Naive B cell (primary cell): ENCODE measurements at regions not wholly inside any gene's neighbourhood (a gene's known extent, or its start where the extent isn't known, plus 50 kb on each side); places are given as distances from the start of the nearest gene placed in this dataset.

Experiments
- ATAC-seq, 2 donors: fragments of 150-1000 bp; cut with Tn5 transposase; 2 replicates each; pipeline ENCODE4 v1.10.0; 2021; ENCODE audit warnings: low read depth in 2 of 2, mild to moderate bottlenecking in 2 of 2, moderate library complexity in 2 of 2
- DNase-seq: peaks from one replicate; pipeline ENCODE4 v3.0.0; 2022
- H3K27ac Mint-ChIP-seq, 6 donors: one replicate each; pipeline ENCODE4 v1.8.0; 2020 to 2022; ENCODE audit warnings: mild to moderate bottlenecking in 6 of 6, mixed read lengths in 6 of 6, moderate library complexity in 5 of 6, inconsistent platforms in 2 of 6
- H3K27me3 Mint-ChIP-seq, 3 donors: one replicate each; pipeline ENCODE4 v1.8.0; 2021 to 2022; ENCODE audit warnings: mixed read lengths in 3 of 3, mild to moderate bottlenecking in 1 of 3
- H3K36me3 Mint-ChIP-seq, 2 donors: one replicate each; pipeline ENCODE4 v1.8.0; 2020 to 2022; ENCODE audit warnings: mixed read lengths in 2 of 2, inconsistent platforms in 1 of 2, mild to moderate bottlenecking in 1 of 2
- H3K4me1 Mint-ChIP-seq, 3 donors: one replicate each; pipeline ENCODE4 v1.8.0; 2020 to 2022; ENCODE audit warnings: mixed read lengths in 3 of 3, inconsistent platforms in 1 of 3, mild to moderate bottlenecking in 1 of 3, moderate library complexity in 1 of 3
- H3K4me3 Mint-ChIP-seq, 8 donors: one replicate each; pipeline ENCODE4 v1.8.0; 2020 to 2022; ENCODE audit warnings: mild to moderate bottlenecking in 8 of 8, mixed read lengths in 8 of 8, moderate library complexity in 8 of 8, inconsistent platforms in 2 of 8
- H3K9me3 Mint-ChIP-seq, 7 donors: one replicate each; pipeline ENCODE4 v1.8.0; 2020 to 2022; ENCODE audit warnings: mixed read lengths in 7 of 7, mild to moderate bottlenecking in 5 of 7, inconsistent platforms in 2 of 7, moderate library complexity in 1 of 7

- no peaks in the 10 kb centered on the region for H3K9me3 Mint-ChIP-seq
- H3K4me3 Mint-ChIP-seq, result no peak overlapping the region
- DNase-seq (no peak), ATAC-seq (no peak)
- no peaks in the 10 kb centered on the region for H3K27me3 Mint-ChIP-seq
- H3K36me3 Mint-ChIP-seq, result no peaks in the 10 kb centered on the region
- peaks cover 7 to 10% (median 9%) of the 10 kb centered on the region in 3 donors for H3K4me1 Mint-ChIP-seq
- H3K27ac Mint-ChIP-seq, result peak overlapping the region in 1 of 6 donors; percentile 54
Measured at GRCh38 chr1:172870901-172871606, 179.7 kb downstream of the TNFSF18 start.

GRCh38 chr1:172874950-172875349, 175.8 kb downstream of the TNFSF18 start:
- H3K27ac Mint-ChIP-seq, result no peak overlapping the region
- peak; percentile 54 to 63 for ATAC-seq

GRCh38 chr1:172875892-172876291, 174.8 kb downstream of the TNFSF18 start:
- H3K4me1 Mint-ChIP-seq, result peaks cover 6 to 10% (median 9%) of the 10 kb centered on the region in 3 donors

More at GRCh38 chr1:172874950-172875349, 175.8 kb downstream of the TNFSF18 start:
- no peak overlapping the region for H3K4me3 Mint-ChIP-seq
- peaks cover 0 to 4% (median 0%) of the 10 kb centered on the region in 7 donors for H3K9me3 Mint-ChIP-seq
- H3K4me1 Mint-ChIP-seq, result peaks cover 7 to 10% (median 9%) of the 10 kb centered on the region in 3 donors
- H3K27me3 Mint-ChIP-seq, result no peaks in the 10 kb centered on the region
- no peak for DNase-seq
- no peaks in the 10 kb centered on the region for H3K36me3 Mint-ChIP-seq

GRCh38 chr1:172882385-172882784, 168.4 kb downstream of the TNFSF18 start:
- ATAC-seq (no peak), DNase-seq (no peak)
- Mint-ChIP-seq H3K9me3 (peaks cover 0 to 4% (median 0%) of the 10 kb centered on the region in 7 donors), H3K4me3 (no peak overlapping the region), H3K36me3 (no peaks in the 10 kb centered on the region), H3K4me1 (peaks cover 11 to 15% (median 11%) of the 10 kb centered on the region in 3 donors), H3K27ac (no peak overlapping the region), H3K27me3 (no peaks in the 10 kb centered on the region)

More at GRCh38 chr1:172875892-172876291, 174.8 kb downstream of the TNFSF18 start:
- Mint-ChIP-seq H3K4me3 (no peak overlapping the region), H3K36me3 (no peaks in the 10 kb centered on the region), H3K9me3 (peaks cover 0 to 4% (median 0%) of the 10 kb centered on the region in 7 donors), H3K27ac (no peak overlapping the region), H3K27me3 (no peaks in the 10 kb centered on the region)
- ATAC-seq (no peak), DNase-seq (no peak)

GRCh38 chr1:172882791-172883386, 167.9 kb downstream of the TNFSF18 start:
- no peaks in the 10 kb centered on the region for H3K27me3 Mint-ChIP-seq
- H3K9me3 Mint-ChIP-seq, result peaks cover 0 to 5% (median 0%) of the 10 kb centered on the region in 7 donors
- H3K4me1 Mint-ChIP-seq, result peaks cover 11 to 15% (median 11%) of the 10 kb centered on the region in 3 donors
- H3K27ac Mint-ChIP-seq, result peak overlapping the region in 1 of 6 donors; percentile 57
- DNase-seq (no peak), ATAC-seq (no peak)
- H3K4me3 Mint-ChIP-seq, result peak overlapping the region in 1 of 8 donors; percentile 23
- H3K36me3 Mint-ChIP-seq, result no peaks in the 10 kb centered on the region

- Mint-ChIP-seq H3K36me3 (no peaks in the 10 kb centered on the region), H3K27me3 (no peaks in the 10 kb centered on the region), H3K27ac (peak overlapping the region in 2 of 6 donors; percentile 71 to 74), H3K9me3 (peaks cover 0 to 5% (median 0%) of the 10 kb centered on the region in 7 donors), H3K4me3 (peak overlapping the region in 5 of 8 donors; percentile 6 to 47 (median 23)), H3K4me1 (peaks cover 11 to 15% (median 11%) of the 10 kb centered on the region in 3 donors)
- DNase-seq (no peak), ATAC-seq (peak in 1 of 2 donors; percentile 27)
Measured at GRCh38 chr1:172883387-172883791, 167.4 kb downstream of the TNFSF18 start.

GRCh38 chr1:172883844-172884243, 166.9 kb downstream of the TNFSF18 start:
- ATAC-seq, result no peak
- Mint-ChIP-seq H3K27ac (peak overlapping the region in 2 of 6 donors; percentile 71 to 74), H3K9me3 (peaks cover 0 to 5% (median under 1%) of the 10 kb centered on the region in 7 donors), H3K27me3 (no peaks in the 10 kb centered on the region), H3K4me3 (peak overlapping the region in 5 of 8 donors; percentile 6 to 47 (median 23)), H3K36me3 (peaks cover 0 to under 1% of the 10 kb centered on the region in 2 donors), H3K4me1 (peaks cover 11 to 15% (median 11%) of the 10 kb centered on the region in 3 donors)
- no peak for DNase-seq

GRCh38 chr1:172885411-172885810, 165.3 kb downstream of the TNFSF18 start:
- Mint-ChIP-seq H3K27me3 (no peaks in the 10 kb centered on the region), H3K4me3 (no peak overlapping the region), H3K4me1 (peaks cover 11 to 15% (median 11%) of the 10 kb centered on the region in 3 donors), H3K9me3 (peaks cover 0 to 5% (median 0%) of the 10 kb centered on the region in 7 donors), H3K36me3 (peaks cover 0 to 5% of the 10 kb centered on the region in 2 donors), H3K27ac (no peak overlapping the region)
- no peak for DNase-seq
- ATAC-seq, result no peak

- H3K27ac Mint-ChIP-seq, result no peak overlapping the region
- DNase-seq, result no peak
- ATAC-seq, result no peak
- H3K36me3 Mint-ChIP-seq, result peaks cover 0 to 5% of the 10 kb centered on the region in 2 donors
- H3K27me3 Mint-ChIP-seq, result no peaks in the 10 kb centered on the region
- H3K4me3 Mint-ChIP-seq, result no peak overlapping the region
- H3K9me3 Mint-ChIP-seq, result peaks cover 0 to 5% (median 0%) of the 10 kb centered on the region in 7 donors
- peaks cover 11 to 15% (median 11%) of the 10 kb centered on the region in 3 donors for H3K4me1 Mint-ChIP-seq
Measured at GRCh38 chr1:172885971-172886370, 164.8 kb downstream of the TNFSF18 start.

- DNase-seq (no peak), ATAC-seq (no peak)
Measured at GRCh38 chr1:172887162-172887561, 163.6 kb downstream of the TNFSF18 start.

GRCh38 chr1:172893146-172893841, 157.4 kb downstream of the TNFSF18 start:
- peaks cover 0 to 5% (median 0%) of the 10 kb centered on the region in 7 donors for H3K9me3 Mint-ChIP-seq
- peaks cover 0 to 11% of the 10 kb centered on the region in 2 donors for H3K36me3 Mint-ChIP-seq
- ATAC-seq, result no peak
- H3K27ac Mint-ChIP-seq, result peak overlapping the region in 1 of 6 donors; percentile 82
- no peak for DNase-seq
- no peaks in the 10 kb centered on the region for H3K27me3 Mint-ChIP-seq
- H3K4me3 Mint-ChIP-seq, result peak overlapping the region in 1 of 8 donors; percentile 4
- peaks cover 23 to 36% (median 33%) of the 10 kb centered on the region in 3 donors for H3K4me1 Mint-ChIP-seq

More at GRCh38 chr1:172887162-172887561, 163.6 kb downstream of the TNFSF18 start:
- H3K4me3 Mint-ChIP-seq, result no peak overlapping the region
- H3K27ac Mint-ChIP-seq, result no peak overlapping the region
- peaks cover 0 to 5% (median 0%) of the 10 kb centered on the region in 7 donors for H3K9me3 Mint-ChIP-seq
- peaks cover 11 to 15% (median 11%) of the 10 kb centered on the region in 3 donors for H3K4me1 Mint-ChIP-seq
- peaks cover 0 to 11% of the 10 kb centered on the region in 2 donors for H3K36me3 Mint-ChIP-seq
- no peaks in the 10 kb centered on the region for H3K27me3 Mint-ChIP-seq

- peaks cover 26 to 42% (median 41%) of the 10 kb centered on the region in 3 donors for H3K4me1 Mint-ChIP-seq
Measured at GRCh38 chr1:172894349-172895049, 156.2 kb downstream of the TNFSF18 start.

More at GRCh38 chr1:172894349-172895049, 156.2 kb downstream of the TNFSF18 start:
- no peaks in the 10 kb centered on the region for H3K9me3 Mint-ChIP-seq
- peaks cover 0 to 6% of the 10 kb centered on the region in 2 donors for H3K36me3 Mint-ChIP-seq
- peak overlapping the region; percentile 10 to 89 (median 26) for H3K27ac Mint-ChIP-seq
- no peak for DNase-seq
- H3K27me3 Mint-ChIP-seq, result no peaks in the 10 kb centered on the region
- peak overlapping the region in 7 of 8 donors; percentile 36 to 88 (median 67) for H3K4me3 Mint-ChIP-seq
- ATAC-seq, result peak; percentile 21 to 23
